CD4-positive, alpha-beta memory T cell (primary cell): ENCODE measurements at regions not wholly inside any gene's neighbourhood (a gene's known extent, or its start where the extent isn't known, plus 50 kb on each side); places are given as distances from the start of the nearest gene placed in this dataset.
"Not testable (repeated sequence)": the region's sequence is repeated elsewhere in the genome, so short reads cannot be mapped to it uniquely, and the experiment has no call there.

Experiments used
- CTCF ChIA-PET: fragments of 350-600 bp; sonication (Branson Sonifier 250); formaldehyde crosslinking; loops from one replicate; lab custom pipeline; 2021; ENCODE audit warnings: inconsistent platforms; ENCODE audit not compliant: partially characterized antibody; lab: Charles Lee
- POLR2A ChIA-PET: fragments of 350-600 bp; sonication (Branson Sonifier 250); formaldehyde crosslinking; loops from one replicate; lab custom pipeline; 2021; ENCODE audit not compliant: partially characterized antibody; lab: Charles Lee
- DNase-seq, 5 donors: peaks; one replicate each; pipeline versions ENCODE4 v3.0.0 to v3.0.0-alpha.2; 2020 to 2022; ENCODE audit warnings: mixed read lengths in 1 of 5
- H3K27ac ChIP-seq: one replicate; pipeline ENCODE4 v1.7.0; 2013; ENCODE audit warnings: low read depth, low read length
- H3K27me3 ChIP-seq: 2 replicates; pipeline ENCODE4 v1.7.0; 2013; ENCODE audit warnings: mild to moderate bottlenecking, low read length, moderate library complexity; ENCODE audit not compliant: insufficient read depth
- H3K36me3 ChIP-seq: 2 replicates; pipeline ENCODE4 v1.7.0; 2013; ENCODE audit warnings: mild to moderate bottlenecking, low read length, moderate library complexity; ENCODE audit not compliant: insufficient read depth
- H3K4me1 ChIP-seq: 2 replicates; pipeline ENCODE4 v1.7.0; 2013; ENCODE audit warnings: mild to moderate bottlenecking, low read length, moderate library complexity; ENCODE audit not compliant: insufficient read depth
- H3K4me3 ChIP-seq, 2 donors: one replicate each; pipeline ENCODE4 v1.7.0; 2013; ENCODE audit warnings: low read length in 2 of 2, mild to moderate bottlenecking in 1 of 2
- H3K9me3 ChIP-seq, 2 donors: one replicate each; pipeline ENCODE4 v1.7.0; 2013; ENCODE audit warnings: low read length in 2 of 2, control low read depth in 1 of 2; ENCODE audit not compliant: control insufficient read depth in 1 of 2
- H3K27ac Mint-ChIP-seq, 7 donors: one replicate each; pipeline ENCODE4 v1.8.0; 2020 to 2021; ENCODE audit warnings: mixed read lengths in 7 of 7, mild to moderate bottlenecking in 6 of 7, inconsistent platforms in 3 of 7, moderate library complexity in 3 of 7
- H3K27me3 Mint-ChIP-seq, 2 donors: one replicate each; pipeline ENCODE4 v1.8.0; 2020 to 2021; ENCODE audit warnings: mixed read lengths in 2 of 2
- H3K36me3 Mint-ChIP-seq, 2 donors: one replicate each; pipeline ENCODE4 v1.8.0; 2020 to 2021; ENCODE audit warnings: mixed read lengths in 2 of 2, inconsistent platforms in 1 of 2, mild to moderate bottlenecking in 1 of 2
- H3K4me1 Mint-ChIP-seq, 4 donors: one replicate each; pipeline ENCODE4 v1.8.0; 2020 to 2021; ENCODE audit warnings: mixed read lengths in 4 of 4, mild to moderate bottlenecking in 1 of 4
- H3K4me3 Mint-ChIP-seq, 8 donors: one replicate each; pipeline ENCODE4 v1.8.0; 2020 to 2021; ENCODE audit warnings: mixed read lengths in 8 of 8, mild to moderate bottlenecking in 7 of 8, moderate library complexity in 6 of 8, inconsistent platforms in 3 of 8
- H3K9me3 Mint-ChIP-seq, 8 donors: one replicate each; pipeline ENCODE4 v1.8.0; 2020 to 2021; ENCODE audit warnings: mixed read lengths in 8 of 8, mild to moderate bottlenecking in 5 of 8, inconsistent platforms in 3 of 8, moderate library complexity in 1 of 8
- intact Hi-C: fragments of 100-400 bp; cut with micrococcal nuclease; formaldehyde crosslinking; loops from one replicate; pipeline ENCODE4 v1.15.1; 2023

DNA sequence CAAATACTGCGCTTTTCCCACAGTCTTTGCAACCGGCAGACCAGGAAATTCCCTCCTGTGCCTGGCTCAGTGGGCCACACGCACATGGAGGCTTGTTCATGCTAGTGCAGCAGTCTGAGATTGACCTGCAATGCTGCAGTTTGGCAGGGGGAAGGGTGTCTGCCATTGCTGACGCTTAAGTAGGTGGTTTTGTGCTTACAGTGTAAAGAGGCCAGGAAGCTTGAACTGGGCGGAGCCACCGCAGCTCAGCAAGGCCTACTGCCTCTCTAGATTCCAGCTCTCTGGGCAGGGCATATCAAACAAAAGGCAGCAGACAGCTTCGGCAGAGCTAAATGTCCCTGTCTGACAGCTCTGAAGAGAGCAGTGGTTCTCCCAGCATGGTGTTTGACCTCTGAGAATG, 390.5 kb upstream of the TECRL start:
- ChIA-PET CTCF (no interaction called here), POLR2A (no interaction called here)
- Histone ChIP-seq H3K4me1 (no peaks in the 10 kb centered on the region), H3K9me3 (peaks cover 0 to 4% of the 10 kb centered on the region in 2 donors), H3K36me3 (no peaks in the 10 kb centered on the region), H3K27ac (no peak overlapping the region), H3K4me3 (no peak overlapping the region), H3K27me3 (no peaks in the 10 kb centered on the region)
- DNase-seq = no peak
- Mint-ChIP-seq H3K27ac (no peak overlapping the region), H3K4me3 (no peak overlapping the region), H3K27me3 (no peaks in the 10 kb centered on the region), H3K4me1 (no peaks in the 10 kb centered on the region), H3K36me3 (no peaks in the 10 kb centered on the region), H3K9me3 (peaks cover 15 to 44% (median 24%) of the 10 kb centered on the region in 8 donors)
- intact Hi-C loops = no loop called here

GRCh38 chr4:64798828-64799227, 389.6 kb upstream of the TECRL start:
- peaks cover 10 to 35% (median 18%) of the 10 kb centered on the region in 8 donors for H3K9me3 Mint-ChIP-seq
- H3K4me1 ChIP-seq, H3K27me3 ChIP-seq, H3K4me3 ChIP-seq, H3K36me3 Mint-ChIP-seq, intact Hi-C loops, H3K9me3 ChIP-seq, H3K27me3 Mint-ChIP-seq, H3K27ac Mint-ChIP-seq, DNase-seq, H3K4me1 Mint-ChIP-seq, POLR2A ChIA-PET, CTCF ChIA-PET, H3K4me3 Mint-ChIP-seq, H3K27ac ChIP-seq, H3K36me3 ChIP-seq: not testable (repeated sequence)

DNA sequence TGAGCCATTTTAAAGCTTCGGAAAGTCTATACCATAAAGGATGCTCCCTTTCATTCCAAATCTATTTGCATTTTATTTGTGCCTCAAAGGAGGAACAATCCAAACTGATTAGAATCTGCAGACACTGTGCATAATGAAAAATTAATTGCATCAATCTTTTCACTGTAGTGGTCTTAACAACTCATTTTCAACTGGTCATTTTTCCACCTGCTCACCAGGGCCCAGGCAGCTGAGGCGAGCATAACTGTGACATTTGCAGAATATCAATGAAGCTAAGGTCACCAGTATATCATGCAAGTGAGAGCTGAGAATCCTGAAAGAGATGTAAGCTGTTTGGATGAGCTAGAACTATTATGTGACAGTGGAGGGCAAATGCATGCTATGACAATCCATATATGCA, 387.3 kb upstream of the TECRL start:
- no peaks in the 10 kb centered on the region for H3K4me1 Mint-ChIP-seq
- Histone ChIP-seq H3K27ac (no peak overlapping the region), H3K9me3 (peaks cover 0 to 4% of the 10 kb centered on the region in 2 donors), H3K4me3 (no peak overlapping the region), H3K4me1 (no peaks in the 10 kb centered on the region), H3K36me3 (no peaks in the 10 kb centered on the region), H3K27me3 (no peaks in the 10 kb centered on the region)
- ChIA-PET POLR2A (no interaction called here), CTCF (no interaction called here)
- no peak overlapping the region for H3K4me3 Mint-ChIP-seq
- H3K27ac Mint-ChIP-seq = no peak overlapping the region
- no peak for DNase-seq
- H3K27me3 Mint-ChIP-seq = no peaks in the 10 kb centered on the region
- no peaks in the 10 kb centered on the region for H3K36me3 Mint-ChIP-seq
- intact Hi-C loops = no loop called here
- peaks cover 4 to 19% (median 9%) of the 10 kb centered on the region in 8 donors for H3K9me3 Mint-ChIP-seq

GRCh38 chr4:64784125-64784524, 374.9 kb upstream of the TECRL start:
- no peak overlapping the region for H3K4me3 ChIP-seq
- Mint-ChIP-seq H3K4me3 (no peak overlapping the region), H3K27ac (no peak overlapping the region), H3K27me3 (no peaks in the 10 kb centered on the region), H3K9me3 (no peaks in the 10 kb centered on the region), H3K36me3 (no peaks in the 10 kb centered on the region), H3K4me1 (no peaks in the 10 kb centered on the region)
- ChIA-PET CTCF (no interaction called here), POLR2A (no interaction called here)
- no peaks in the 10 kb centered on the region for H3K27me3 ChIP-seq
- DNase-seq = no peak
- H3K9me3 ChIP-seq = no peaks in the 10 kb centered on the region
- H3K4me1 ChIP-seq = no peaks in the 10 kb centered on the region
- intact Hi-C loops = no loop called here
- H3K36me3 ChIP-seq = no peaks in the 10 kb centered on the region
- no peak overlapping the region for H3K27ac ChIP-seq

DNA sequence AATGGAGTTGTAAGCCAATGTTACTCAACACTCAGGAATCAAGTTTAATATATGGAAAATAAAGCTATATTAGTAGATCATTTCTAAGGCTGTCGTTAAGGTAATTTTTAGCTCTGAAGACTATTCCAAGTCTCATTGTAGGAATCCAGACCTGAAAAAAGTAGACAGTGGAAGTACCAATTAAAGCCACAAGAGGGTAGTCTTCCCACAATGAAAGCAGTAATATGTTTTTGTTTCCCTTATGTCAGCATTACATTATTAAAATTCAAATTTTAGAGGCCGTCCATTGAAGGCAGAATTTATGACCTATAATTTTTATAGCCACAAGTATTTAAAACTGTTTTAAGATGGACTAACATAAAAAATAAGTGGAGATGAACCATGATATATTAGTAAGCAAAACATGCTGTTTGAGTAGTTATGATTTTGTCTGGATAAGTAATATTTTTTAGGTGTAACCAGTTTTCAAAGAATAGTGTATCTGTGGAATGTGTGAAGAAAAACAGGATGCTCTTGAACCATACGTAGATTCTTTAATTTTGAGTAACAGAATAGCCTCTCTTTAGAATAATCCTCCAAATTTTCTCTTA, 372.6 kb upstream of the TECRL start:
- no peaks in the 10 kb centered on the region for H3K27me3 Mint-ChIP-seq
- Histone ChIP-seq H3K27ac (no peak overlapping the region), H3K4me3 (no peak overlapping the region), H3K4me1 (no peaks in the 10 kb centered on the region), H3K9me3 (no peaks in the 10 kb centered on the region), H3K36me3 (no peaks in the 10 kb centered on the region), H3K27me3 (no peaks in the 10 kb centered on the region)
- CTCF ChIA-PET = no interaction called here
- no peak for DNase-seq
- no peaks in the 10 kb centered on the region for H3K36me3 Mint-ChIP-seq
- H3K4me1 Mint-ChIP-seq = no peaks in the 10 kb centered on the region
- no peak overlapping the region for H3K27ac Mint-ChIP-seq
- intact Hi-C loops = no loop called here
- POLR2A ChIA-PET = no interaction called here
- H3K4me3 Mint-ChIP-seq = no peak overlapping the region
- peaks cover 0 to 4% (median 0%) of the 10 kb centered on the region in 8 donors for H3K9me3 Mint-ChIP-seq

GRCh38 chr4:64780664-64781063, 371.4 kb upstream of the TECRL start:
- Mint-ChIP-seq H3K27me3 (no peaks in the 10 kb centered on the region), H3K27ac (no peak overlapping the region), H3K36me3 (no peaks in the 10 kb centered on the region), H3K4me1 (no peaks in the 10 kb centered on the region), H3K9me3 (peaks cover 0 to 4% (median 0%) of the 10 kb centered on the region in 8 donors), H3K4me3 (no peak overlapping the region)
- POLR2A ChIA-PET = no interaction called here
- Histone ChIP-seq H3K4me1 (no peaks in the 10 kb centered on the region), H3K9me3 (no peaks in the 10 kb centered on the region), H3K27me3 (no peaks in the 10 kb centered on the region), H3K4me3 (no peak overlapping the region), H3K27ac (no peak overlapping the region), H3K36me3 (no peaks in the 10 kb centered on the region)
- CTCF ChIA-PET = no interaction called here
- intact Hi-C loops = no loop called here
- no peak for DNase-seq

- Histone ChIP-seq H3K27me3 (no peaks in the 10 kb centered on the region), H3K36me3 (no peaks in the 10 kb centered on the region), H3K4me3 (no peak overlapping the region), H3K27ac (no peak overlapping the region), H3K9me3 (no peaks in the 10 kb centered on the region), H3K4me1 (no peaks in the 10 kb centered on the region)
- no peaks in the 10 kb centered on the region for H3K27me3 Mint-ChIP-seq
- H3K36me3 Mint-ChIP-seq = no peaks in the 10 kb centered on the region
- no peak overlapping the region for H3K27ac Mint-ChIP-seq
- no peak for DNase-seq
- CTCF ChIA-PET = no interaction called here
- H3K4me1 Mint-ChIP-seq = no peaks in the 10 kb centered on the region
- H3K9me3 Mint-ChIP-seq = peaks cover 0 to 7% (median 0%) of the 10 kb centered on the region in 8 donors
- intact Hi-C loops = no loop called here
- POLR2A ChIA-PET = no interaction called here
- no peak overlapping the region for H3K4me3 Mint-ChIP-seq
These were observed 368.0 kb upstream of the TECRL start for GRCh38 chr4:64777286-64777685.

GRCh38 chr4:64776820-64777219, 367.6 kb upstream of the TECRL start:
- CTCF ChIA-PET = no interaction called here
- Mint-ChIP-seq H3K27ac (no peak overlapping the region), H3K4me3 (no peak overlapping the region), H3K27me3 (no peaks in the 10 kb centered on the region), H3K36me3 (no peaks in the 10 kb centered on the region), H3K4me1 (no peaks in the 10 kb centered on the region), H3K9me3 (peaks cover 0 to 7% (median 0%) of the 10 kb centered on the region in 8 donors)
- Histone ChIP-seq H3K4me3 (no peak overlapping the region), H3K27me3 (no peaks in the 10 kb centered on the region), H3K9me3 (no peaks in the 10 kb centered on the region), H3K4me1 (no peaks in the 10 kb centered on the region), H3K36me3 (no peaks in the 10 kb centered on the region), H3K27ac (no peak overlapping the region)
- intact Hi-C loops = no loop called here
- POLR2A ChIA-PET = no interaction called here
- DNase-seq = no peak
